ENCODE measurements at regions not wholly inside any gene's neighbourhood (a gene's known extent, or its start where the extent isn't known, plus 50 kb on each side); places are given as distances from the start of the nearest gene placed in this dataset.

- no peak for DNase-seq (ENCODE audit: low read depth)
- TF ChIP-seq, protein P1, sequence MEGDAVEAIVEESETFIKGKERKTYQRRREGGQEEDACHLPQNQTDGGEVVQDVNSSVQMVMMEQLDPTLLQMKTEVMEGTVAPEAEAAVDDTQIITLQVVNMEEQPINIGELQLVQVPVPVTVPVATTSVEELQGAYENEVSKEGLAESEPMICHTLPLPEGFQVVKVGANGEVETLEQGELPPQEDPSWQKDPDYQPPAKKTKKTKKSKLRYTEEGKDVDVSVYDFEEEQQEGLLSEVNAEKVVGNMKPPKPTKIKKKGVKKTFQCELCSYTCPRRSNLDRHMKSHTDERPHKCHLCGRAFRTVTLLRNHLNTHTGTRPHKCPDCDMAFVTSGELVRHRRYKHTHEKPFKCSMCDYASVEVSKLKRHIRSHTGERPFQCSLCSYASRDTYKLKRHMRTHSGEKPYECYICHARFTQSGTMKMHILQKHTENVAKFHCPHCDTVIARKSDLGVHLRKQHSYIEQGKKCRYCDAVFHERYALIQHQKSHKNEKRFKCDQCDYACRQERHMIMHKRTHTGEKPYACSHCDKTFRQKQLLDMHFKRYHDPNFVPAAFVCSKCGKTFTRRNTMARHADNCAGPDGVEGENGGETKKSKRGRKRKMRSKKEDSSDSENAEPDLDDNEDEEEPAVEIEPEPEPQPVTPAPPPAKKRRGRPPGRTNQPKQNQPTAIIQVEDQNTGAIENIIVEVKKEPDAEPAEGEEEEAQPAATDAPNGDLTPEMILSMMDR (conservative IDR thresholded peaks at IDR 0.05; ENCODE audit: low read length) = no peak
- H3K4me3 ChIP-seq (ENCODE audit: low read length) = no peak overlapping the region
These were observed 518.8 kb upstream of the LCORL start for GRCh38 chr4:18540349-18540748.

DNA sequence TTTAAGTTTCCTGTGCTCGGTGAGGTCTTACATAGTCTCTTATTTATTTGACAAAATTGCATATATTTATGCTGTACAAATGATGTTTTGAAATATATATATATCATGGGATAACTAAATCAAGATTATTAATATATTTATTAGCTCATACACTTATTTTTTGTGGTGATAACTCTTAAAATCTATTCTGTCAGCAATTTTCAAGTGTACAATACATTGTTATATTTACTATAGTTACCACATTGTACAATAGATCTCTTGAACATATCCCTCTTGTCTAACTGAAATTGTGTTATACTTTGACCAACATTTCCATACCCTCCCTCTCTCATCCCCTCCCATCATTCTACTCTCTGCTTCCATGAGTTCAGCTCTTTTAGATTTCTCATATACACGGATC, 516.6 kb upstream of the LCORL start:
- TF ChIP-seq, protein P1 (conservative IDR thresholded peaks at IDR 0.05; ENCODE audit: low read length) = no peak
- no peak overlapping the region for H3K4me3 ChIP-seq (ENCODE audit: low read length)

DNA sequence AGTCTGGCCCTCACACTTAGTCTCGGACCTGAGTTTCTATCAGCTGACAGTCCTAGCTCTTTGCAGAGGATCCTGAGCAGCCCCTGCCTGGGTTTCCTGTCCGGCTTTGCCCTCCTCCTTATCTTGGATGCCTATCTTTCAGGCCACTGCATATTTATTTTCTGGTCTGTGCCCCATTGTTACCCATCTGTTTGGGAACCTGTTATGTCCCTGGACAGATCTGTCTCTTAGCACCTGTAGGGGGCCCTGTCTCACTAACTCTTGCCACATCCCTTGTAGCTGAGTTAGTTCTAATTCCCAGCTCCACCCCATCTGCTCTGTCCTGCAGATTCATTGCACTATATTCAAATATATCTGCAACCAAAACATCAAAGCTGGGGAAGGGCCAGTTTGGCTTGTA, 514.9 kb upstream of the LCORL start:
- DNase-seq (ENCODE audit: low read depth) = no peak

More for the DNA sequence above, 516.6 kb upstream of the LCORL start:
- DNase-seq (ENCODE audit: low read depth) = no peak

GRCh38 chr4:18535948-18536347, 514.4 kb upstream of the LCORL start:
- TF ChIP-seq, protein P1 (conservative IDR thresholded peaks at IDR 0.05; ENCODE audit: low read length) = no peak

More for the DNA sequence above, 514.9 kb upstream of the LCORL start:
- H3K4me3 ChIP-seq (ENCODE audit: low read length) = no peak overlapping the region
- TF ChIP-seq, protein P1 (conservative IDR thresholded peaks at IDR 0.05; ENCODE audit: low read length) = no peak

DNA sequence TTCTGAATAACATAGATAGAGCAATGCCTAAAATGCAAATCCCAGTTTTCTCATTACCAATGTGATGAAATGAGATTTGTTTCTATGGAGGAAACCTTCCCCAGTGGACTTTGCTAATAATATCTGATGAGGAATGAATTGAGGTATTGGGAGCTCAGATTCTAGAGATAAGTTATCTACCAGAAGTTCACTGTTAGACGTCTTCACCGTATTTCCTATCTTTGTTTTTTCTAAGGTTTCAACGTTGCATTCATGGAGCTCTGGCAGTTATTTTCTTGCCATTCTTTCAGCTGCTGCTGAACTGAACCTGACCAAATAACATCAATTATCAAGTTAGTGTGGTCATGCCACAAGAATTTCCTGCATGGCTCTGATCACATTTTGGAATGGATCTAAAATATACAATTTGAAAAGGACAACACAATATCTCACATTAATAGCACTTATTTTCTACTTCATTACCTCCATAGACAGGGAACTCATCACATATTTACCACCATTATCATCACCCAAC, 511.8 kb upstream of the LCORL start:
- no peak for DNase-seq (ENCODE audit: low read depth)
- TF ChIP-seq, protein P1 (conservative IDR thresholded peaks at IDR 0.05; ENCODE audit: low read length) = no peak

More at GRCh38 chr4:18535948-18536347, 514.4 kb upstream of the LCORL start:
- no peak for DNase-seq (ENCODE audit: low read depth)
- no peak overlapping the region for H3K4me3 ChIP-seq (ENCODE audit: low read length)

DNA sequence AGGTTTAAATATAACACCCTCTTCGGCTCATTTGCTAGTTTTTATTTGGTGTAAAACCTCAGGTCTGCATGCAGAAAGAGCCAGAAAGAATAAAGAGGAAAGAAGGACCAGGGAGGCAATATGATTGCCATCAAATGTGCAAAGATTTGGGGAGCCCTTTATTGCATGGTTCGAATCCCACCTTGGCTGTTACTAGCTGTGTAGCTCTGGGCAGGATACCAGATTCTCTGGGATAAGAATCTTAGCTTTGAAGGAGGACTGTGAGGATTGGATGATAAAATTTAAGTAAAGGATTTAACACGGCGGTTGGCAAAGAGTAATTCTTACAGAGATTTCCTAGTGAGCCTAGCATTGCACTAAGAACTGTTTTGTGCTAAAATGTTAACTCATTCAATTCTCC, 510.2 kb upstream of the LCORL start:
- H3K4me3 ChIP-seq (ENCODE audit: low read length) = no peak overlapping the region
- TF ChIP-seq, protein P1 (conservative IDR thresholded peaks at IDR 0.05; ENCODE audit: low read length) = no peak
- DNase-seq (ENCODE audit: low read depth) = no peak

More for the DNA sequence above, 511.8 kb upstream of the LCORL start:
- no peak overlapping the region for H3K4me3 ChIP-seq (ENCODE audit: low read length)

DNA sequence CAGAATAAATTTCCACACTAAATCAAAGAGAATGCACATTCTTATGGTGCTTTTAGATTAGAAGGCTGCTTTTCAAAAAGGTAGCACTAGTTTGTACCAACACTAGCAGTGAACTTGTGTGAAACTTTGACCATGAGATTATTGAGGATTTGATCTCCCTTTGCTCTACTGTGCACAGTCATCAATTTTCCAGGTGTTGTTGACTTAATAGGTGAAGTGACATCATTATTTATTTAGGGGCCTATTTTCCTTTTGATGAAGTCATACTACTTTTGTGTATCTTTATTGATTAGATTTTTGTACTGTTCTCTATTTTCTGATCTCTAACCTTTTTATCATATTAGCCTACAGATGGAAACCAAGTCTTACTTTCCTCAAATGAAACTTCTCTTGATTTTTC, 507.9 kb upstream of the LCORL start:
- TF ChIP-seq, protein P1 (conservative IDR thresholded peaks at IDR 0.05; ENCODE audit: low read length) = no peak
- no peak overlapping the region for H3K4me3 ChIP-seq (ENCODE audit: low read length)
- no peak for DNase-seq (ENCODE audit: low read depth)
